ENCODE measurements at regions not wholly inside any gene's neighbourhood (a gene's known extent, or its start where the extent isn't known, plus 50 kb on each side); places are given as distances from the start of the nearest gene placed in this dataset.

DNA sequence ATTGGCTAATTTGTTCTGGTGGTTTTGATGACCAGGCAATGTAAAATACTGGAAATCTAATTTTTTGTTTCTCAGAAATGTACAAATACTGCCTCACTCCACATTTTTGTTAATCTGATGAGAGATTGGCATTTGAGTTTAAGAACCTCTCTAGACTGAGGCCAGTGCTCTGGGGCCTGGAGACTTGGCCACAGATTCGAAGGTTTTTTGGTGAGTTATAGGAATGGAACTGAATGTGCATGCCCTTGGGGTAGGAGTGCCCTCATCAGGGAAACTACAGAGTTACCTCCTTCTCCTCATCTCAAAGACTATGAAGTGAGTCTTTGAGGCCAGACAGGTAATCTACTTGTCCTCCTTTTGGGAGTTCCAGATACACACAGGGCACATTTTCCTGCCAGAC lies 347.9 kb downstream of the LTN1 start:
- DNase-seq (ENCODE audit: low spot score): no peak

DNA sequence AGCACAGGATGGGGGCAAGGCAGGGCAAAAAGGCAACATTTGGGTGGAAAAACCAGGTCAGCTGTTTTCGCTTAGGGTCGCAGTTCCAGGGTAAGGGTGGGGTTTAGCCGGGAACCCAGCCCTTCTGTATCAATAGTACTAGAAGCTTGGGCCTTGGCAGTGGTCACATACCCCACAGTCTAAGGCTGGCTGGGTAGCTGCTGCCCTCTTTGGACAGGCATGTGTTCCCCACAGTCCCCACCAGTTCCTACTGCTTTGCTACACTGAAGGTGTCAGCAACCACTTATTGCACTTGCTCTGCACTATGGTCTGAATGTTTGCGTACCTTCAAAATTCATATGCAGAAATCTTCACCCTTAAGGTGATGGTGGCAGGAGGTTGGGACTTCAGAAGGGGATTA lies 349.8 kb downstream of the LTN1 start:
- no peak for DNase-seq (ENCODE audit: low spot score)

GRCh38 chr21:28641731-28642130 lies 350.9 kb downstream of the LTN1 start:
- no peak for DNase-seq (ENCODE audit: low spot score)

DNA sequence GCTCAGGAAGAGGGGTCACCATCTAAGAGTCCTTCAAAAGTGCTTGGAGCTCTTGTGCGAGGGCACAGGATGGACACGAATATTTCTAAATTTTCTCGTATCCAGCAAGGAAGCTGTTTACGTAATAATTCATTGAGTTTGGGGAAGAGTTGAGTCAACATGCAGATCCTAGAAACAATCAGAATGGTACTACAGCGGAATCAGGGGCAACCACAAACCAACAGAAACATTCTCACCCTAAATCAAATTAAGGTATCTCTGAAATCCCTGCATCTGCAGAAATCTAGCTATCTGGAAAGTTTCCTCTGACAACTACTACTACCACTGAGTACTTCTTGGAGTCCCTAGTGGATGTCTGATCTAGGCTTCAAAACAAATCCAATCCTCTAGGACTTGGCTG lies 352.4 kb downstream of the LTN1 start:
- no peak for DNase-seq (ENCODE audit: low spot score)

DNA sequence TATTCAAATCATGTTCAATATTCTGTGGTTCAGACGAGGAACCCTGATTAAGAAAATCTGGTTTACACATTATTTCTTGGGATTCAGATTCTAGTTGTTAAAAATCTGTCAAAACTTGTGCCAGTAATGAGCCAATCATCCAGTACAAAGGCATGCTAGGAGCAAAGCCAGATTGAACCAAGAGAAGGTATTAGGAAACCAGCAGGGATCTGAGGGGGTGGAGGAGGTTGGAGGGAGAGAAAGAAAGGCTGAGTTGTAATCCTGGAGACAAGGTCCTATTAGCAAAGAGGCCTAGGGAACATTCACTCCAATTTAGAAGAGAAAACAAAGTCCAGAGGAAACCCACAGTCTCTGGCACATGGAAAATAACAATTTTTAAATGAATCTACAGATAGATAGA lies 352.9 kb downstream of the LTN1 start:
- DNase-seq (ENCODE audit: low spot score): no peak

GRCh38 chr21:28636752-28637691 lies 355.7 kb downstream of the LTN1 start:
- peak; percentile 28 for DNase-seq (ENCODE audit: low spot score)

GRCh38 chr21:28635541-28635940 lies 357.1 kb downstream of the LTN1 start:
- no peak for DNase-seq (ENCODE audit: low spot score)

DNA sequence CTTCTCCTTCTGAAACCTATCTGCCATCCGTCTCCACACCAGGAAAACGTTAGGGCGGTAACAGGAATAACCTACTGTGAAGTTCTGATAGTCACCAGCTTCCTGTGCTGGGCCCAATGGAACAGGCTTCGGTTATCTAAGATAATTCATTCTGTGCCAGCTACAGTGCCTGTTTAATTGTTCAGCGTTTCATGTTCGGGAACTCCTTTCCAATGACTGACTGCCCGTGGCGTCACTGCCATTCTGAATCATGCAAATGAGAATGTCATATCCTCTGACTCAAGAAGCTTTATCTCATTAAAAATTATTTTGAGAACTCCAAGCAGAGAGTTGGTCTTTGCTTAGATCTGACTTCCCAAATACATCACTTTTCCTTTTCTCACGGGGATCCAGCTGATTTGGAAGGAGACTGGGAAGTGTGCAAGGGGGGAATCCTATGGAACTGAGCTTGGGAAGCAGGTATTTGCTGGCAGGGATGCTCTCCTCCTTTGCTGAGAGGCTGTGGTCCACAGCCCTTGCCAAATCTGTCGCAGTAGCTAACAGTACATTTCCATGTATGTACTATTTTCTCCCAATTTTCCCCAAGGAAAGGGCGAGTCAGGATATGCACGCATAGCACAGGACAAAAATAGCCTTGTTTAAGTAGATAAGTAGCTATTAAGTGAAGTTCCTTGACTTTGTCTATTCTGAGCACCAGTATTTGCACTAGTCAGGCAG lies 358.7 kb downstream of the LTN1 start:
- peak; percentile 68 for DNase-seq (ENCODE audit: low spot score)

GRCh38 chr21:28632755-28633408 lies 359.8 kb downstream of the LTN1 start:
- peak; percentile 3 for DNase-seq (ENCODE audit: low spot score)

DNA sequence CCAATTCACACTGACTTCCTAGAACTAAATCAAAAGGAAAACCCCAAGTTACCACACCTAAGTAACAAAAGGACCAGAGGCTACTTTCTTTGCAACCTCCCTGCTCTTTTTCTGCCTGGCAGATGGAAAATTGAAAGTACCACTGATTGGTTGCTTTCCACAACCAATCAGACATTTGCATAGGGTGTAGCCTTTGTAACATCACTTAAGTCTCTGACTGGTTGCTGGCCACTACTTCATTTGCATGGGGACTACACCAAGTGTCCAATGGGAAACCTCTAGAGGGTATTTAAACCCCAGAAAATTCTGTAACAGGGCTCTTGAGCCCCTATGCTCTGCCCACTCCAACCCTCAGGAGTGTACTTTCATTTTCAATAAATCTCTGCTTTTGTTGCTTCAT lies 365.0 kb downstream of the LTN1 start:
- peak; percentile 39 for DNase-seq (ENCODE audit: low spot score)

GRCh38 chr21:28627261-28627660 lies 365.4 kb downstream of the LTN1 start:
- DNase-seq (ENCODE audit: low spot score): no peak

GRCh38 chr21:28624626-28625025 lies 368.1 kb downstream of the LTN1 start:
- no peak for DNase-seq (ENCODE audit: low spot score)

DNA sequence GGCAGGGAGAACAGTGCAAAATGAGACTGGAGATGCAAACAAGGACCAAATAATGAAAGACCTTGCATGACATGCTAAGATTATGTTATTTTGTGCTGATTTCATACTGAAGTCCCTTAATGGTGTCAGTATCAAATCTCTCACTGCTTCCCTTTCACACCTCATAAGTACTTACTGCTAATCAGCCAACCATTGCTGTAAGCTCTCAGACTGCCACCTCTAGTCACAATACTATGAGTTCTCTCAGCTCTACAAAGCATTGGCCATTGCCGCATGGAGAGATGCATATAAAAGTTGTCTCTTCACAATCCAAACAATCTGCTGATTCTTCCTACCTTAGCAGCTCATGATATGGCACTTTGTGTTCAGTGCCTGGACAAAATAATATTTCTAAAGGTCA lies 375.4 kb downstream of the LTN1 start:
- no peak for DNase-seq (ENCODE audit: low spot score)

DNA sequence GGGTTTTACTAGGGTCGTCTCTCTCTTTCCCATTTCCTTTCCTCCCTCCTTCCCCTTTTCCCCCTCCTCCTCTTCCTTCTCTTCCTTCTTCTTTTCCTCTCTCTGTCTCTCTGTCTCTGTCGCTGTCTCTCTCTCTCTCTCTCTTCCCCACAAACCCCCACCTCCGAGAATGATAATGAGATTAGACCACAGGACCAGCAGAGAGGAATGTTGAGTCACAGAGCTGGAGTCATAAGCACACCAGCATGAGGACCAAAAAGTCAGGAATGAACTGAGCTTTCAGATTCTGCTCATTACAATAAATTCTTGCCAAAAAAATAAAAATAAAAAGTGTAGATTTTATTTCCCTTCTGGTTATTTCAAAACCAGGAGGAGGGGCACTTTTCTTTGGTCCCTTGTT lies 377.4 kb downstream of the LTN1 start:
- DNase-seq (ENCODE audit: low spot score): no peak

GRCh38 chr21:28614791-28615190 lies 377.9 kb downstream of the LTN1 start:
- no peak for DNase-seq (ENCODE audit: low spot score)

DNA sequence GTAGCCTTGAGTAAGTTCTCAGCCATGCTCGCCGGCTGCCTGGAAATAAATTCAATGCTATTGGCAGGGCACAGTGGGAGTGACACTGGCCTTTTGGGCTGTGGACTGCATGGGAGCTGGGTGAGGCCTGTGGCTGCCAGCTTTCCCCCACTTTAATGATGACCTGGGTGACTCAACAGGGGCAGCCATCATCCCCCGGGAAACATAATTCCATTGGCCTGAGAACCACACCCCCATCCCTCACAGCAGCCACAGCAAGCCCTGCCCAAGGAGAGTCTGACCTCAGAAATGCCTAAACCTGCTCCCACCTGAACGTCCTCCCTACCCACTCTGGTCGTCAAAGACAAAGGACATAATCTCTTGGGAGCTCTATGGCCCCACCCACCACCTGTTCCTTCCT lies 384.0 kb downstream of the LTN1 start:
- no peak for DNase-seq (ENCODE audit: low spot score)

DNA sequence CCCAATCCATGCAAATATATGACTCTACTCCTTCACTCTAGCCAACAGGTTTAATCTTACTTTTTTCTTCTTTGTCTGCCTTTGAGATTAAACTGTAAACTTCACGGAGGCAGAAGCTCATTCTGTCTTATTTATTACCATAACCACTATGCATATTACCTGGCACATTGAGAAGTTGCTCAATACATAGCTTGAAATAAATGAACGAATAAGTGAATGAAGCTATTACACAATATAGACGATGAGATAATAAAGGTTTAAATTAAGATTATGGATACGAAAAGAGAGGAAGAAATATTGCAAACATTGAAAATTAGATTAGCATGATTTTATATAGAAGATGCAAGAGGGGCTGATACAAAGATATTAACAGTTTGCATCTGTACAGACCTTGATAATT lies 385.1 kb downstream of the LTN1 start:
- no peak for DNase-seq (ENCODE audit: low spot score)

- no peak for DNase-seq (ENCODE audit: low spot score)
Measured at GRCh38 chr21:28604946-28605537, 387.6 kb downstream of the LTN1 start.

DNA sequence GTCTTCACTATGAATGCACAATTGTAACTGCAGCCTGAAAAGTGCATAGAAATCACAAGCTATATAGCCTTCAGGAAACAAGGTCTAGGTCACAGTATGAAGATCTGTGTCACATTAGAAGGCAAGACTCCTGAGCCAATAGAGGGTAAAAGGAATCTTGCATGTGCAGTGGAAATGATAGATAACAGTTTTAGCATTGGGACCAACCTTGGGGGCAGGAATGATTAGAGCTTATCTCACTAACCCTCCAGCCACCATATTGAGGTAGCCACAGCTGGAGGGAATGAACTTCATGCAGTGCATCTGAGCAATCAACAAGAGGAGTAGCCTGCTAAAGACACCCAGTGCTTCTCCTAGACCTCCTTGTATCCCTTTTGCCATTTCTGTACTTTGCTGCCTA lies 390.1 kb downstream of the LTN1 start:
- no peak for DNase-seq (ENCODE audit: low spot score)

- no peak for DNase-seq (ENCODE audit: low spot score)
Measured at GRCh38 chr21:28598214-28598613, 394.5 kb downstream of the LTN1 start.

DNA sequence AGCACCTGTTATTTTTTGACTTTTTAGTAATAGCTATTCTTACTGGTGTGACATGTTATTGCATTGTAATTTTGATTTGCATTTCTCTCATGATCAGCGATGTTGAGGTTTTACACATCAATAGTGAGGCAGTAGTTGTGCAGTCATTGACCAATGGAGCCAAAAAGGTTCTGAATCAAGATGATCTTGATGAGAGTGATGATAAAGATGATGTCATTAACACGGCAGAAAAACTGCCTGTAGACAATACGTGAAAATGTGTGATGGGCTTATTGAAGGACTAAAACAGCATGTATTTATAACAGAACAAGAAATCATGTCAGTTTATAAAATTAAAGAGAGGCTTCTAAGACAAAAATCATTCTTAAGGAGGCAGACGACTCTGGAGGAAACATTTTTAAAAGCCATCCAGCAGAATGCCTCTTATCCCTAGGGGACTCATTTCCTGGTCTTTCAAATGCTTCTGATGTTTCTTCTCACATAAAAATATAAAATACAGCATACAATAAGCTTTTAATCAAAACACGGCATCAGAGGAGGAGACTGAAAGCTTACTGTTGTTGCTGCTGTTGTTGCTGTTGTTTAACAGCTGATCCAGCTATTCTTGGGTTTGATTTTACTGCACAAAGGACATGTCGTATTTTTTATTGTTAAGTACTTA lies 400.3 kb downstream of the LTN1 start:
- no peak for DNase-seq (ENCODE audit: low spot score)

GRCh38 chr21:28590676-28591075 lies 402.0 kb downstream of the LTN1 start:
- DNase-seq (ENCODE audit: low spot score): no peak

Data from RKO (cell line).